GM18526 (cell line): ENCODE measurements at regions not wholly inside any gene's neighbourhood (a gene's known extent, or its start where the extent isn't known, plus 50 kb on each side); places are given as distances from the start of the nearest gene placed in this dataset.

Experiments
- POLR2A ChIP-seq: IDR thresholded peaks from 3 replicates; pipeline ENCODE4 v1.6.1; 2011; ENCODE audit not compliant: insufficient read length; ENCODE audit errors: extremely low read depth

GRCh38 chr6:156231026-156231765 lies 546.0 kb upstream of the ARID1B start:
- no peak for TF ChIP-seq POLR2A

- no peak for TF ChIP-seq POLR2A
These were observed 557.2 kb upstream of the ARID1B start for GRCh38 chr6:156219973-156220372.

DNA sequence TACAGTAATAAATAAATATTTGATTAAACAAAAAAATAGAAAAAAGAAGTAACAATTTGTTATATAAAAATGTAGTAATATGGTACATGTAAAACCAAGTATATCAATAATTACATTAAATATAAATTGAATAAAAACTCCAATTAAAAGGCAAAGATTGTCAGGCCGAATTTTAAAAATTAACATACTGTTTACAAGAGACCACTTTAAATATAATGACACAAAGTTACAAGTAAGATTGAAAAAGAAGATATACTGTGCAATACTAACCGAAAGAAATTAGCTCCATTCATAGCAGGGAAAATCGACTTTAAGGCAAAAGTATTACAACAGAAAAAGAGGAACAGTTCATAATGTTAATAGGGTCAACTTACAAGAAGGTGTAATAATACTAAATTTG lies 571.5 kb upstream of the ARID1B start:
- TF ChIP-seq POLR2A: no peak

- no peak for TF ChIP-seq POLR2A
These were observed 578.0 kb upstream of the ARID1B start for GRCh38 chr6:156199182-156199581.

DNA sequence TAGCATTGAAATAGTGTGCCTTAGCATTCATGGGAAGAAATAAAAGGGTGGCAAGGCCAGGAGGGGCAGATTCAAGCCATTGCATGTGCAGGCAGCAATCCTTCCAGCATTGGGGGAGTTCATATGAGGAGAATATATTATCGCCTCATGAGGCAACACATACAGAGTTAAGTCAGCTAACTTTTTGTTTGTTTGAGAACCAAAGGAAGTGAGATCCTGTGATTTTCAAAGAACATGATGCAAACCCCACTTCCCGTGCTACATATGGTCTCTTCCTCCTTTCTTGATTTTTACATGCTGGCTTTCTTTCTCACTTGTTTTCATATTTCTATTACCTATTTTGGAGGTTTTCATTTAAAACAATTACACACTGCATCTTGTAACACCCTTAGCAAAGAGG lies 579.7 kb upstream of the ARID1B start:
- no peak for TF ChIP-seq POLR2A

DNA sequence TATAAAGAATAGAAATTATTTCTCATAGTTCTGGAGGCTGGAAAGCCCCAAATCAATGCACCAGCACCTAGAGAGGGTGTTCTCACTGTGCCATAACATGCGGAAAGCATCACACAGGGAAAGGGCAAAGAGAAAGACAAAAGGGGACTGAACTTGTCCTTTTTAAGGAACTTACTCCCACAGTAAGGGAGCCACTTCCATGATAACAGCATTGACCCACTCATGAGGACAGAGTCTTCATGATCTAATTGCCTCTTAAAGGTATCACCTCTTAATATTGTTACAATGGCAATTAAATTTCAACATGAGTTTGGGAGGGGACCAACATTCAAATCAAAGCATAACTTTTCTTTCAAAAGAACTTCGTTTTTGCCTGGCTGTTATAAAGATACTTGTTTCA lies 582.2 kb upstream of the ARID1B start:
- TF ChIP-seq POLR2A: no peak

- TF ChIP-seq POLR2A: no peak
These were observed 583.8 kb upstream of the ARID1B start for GRCh38 chr6:156193381-156193780.

DNA sequence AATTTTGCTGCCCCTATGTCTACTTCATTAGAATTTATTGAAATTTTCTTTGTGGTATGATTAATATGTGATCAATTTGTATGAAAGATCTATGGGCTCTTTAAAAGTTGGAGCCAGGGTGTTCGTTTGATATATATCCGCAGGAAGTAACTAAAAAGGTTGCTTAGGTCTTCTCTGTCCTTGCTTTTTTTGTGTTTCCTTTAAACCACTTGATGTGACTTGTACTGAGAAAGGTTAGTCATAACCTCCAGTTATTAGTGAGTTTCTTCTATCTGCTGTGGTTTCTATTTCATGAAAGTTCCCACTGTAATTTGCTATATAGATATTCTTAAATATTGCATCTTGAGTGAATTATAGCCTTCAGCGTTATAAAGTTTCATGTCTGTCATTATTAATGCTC lies 585.3 kb upstream of the ARID1B start:
- no peak for TF ChIP-seq POLR2A

GRCh38 chr6:156190270-156190669 lies 586.9 kb upstream of the ARID1B start:
- TF ChIP-seq POLR2A: no peak

- TF ChIP-seq POLR2A: no peak
These were observed 587.5 kb upstream of the ARID1B start for GRCh38 chr6:156189714-156190113.

DNA sequence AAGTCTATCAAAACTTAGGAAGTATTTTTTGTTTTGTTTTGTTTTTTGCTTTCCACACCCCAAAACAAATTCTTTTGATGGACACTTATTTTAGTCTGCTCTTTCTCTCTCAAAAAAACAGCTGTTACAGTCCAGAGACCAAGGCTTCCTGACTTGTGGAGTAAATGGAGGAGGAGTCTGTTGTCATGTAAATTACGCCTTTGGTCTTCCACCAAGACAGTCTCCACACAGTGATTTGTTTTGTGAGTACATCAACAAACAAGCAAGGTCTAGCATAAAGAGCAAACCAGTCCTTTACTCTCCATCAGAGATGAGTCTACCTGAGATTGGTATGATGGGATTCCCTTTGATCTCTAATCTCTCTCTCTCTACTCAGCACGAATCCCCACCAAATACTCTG lies 588.0 kb upstream of the ARID1B start:
- no peak for TF ChIP-seq POLR2A

- TF ChIP-seq POLR2A: no peak
These were observed 592.1 kb upstream of the ARID1B start for GRCh38 chr6:156185113-156185512.

- TF ChIP-seq POLR2A: no peak
These were observed 593.5 kb upstream of the ARID1B start for GRCh38 chr6:156183678-156184077.

- no peak for TF ChIP-seq POLR2A
These were observed 594.8 kb upstream of the ARID1B start for GRCh38 chr6:156182356-156182755.

DNA sequence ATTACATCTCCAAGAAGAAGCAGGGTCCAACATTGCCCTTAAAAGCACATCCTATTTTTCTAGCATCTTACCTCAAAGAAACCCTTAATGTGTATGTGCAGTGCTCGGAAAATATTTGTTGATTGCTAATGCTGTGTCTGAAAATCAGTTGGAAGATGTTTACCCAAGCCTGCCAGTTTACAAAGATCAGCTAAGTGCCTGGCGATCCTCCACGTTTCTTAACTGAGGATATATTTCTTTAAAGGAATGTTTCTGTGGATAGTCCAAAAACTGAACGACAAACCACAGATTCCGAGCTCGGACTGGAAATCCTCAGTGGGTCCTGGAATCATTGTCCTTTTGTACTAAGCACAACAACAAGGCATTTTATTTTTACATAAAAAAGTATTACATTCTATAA lies 595.7 kb upstream of the ARID1B start:
- no peak for TF ChIP-seq POLR2A

GRCh38 chr6:156175971-156176421 lies 601.2 kb upstream of the ARID1B start:
- TF ChIP-seq POLR2A: no peak

- no peak for TF ChIP-seq POLR2A
These were observed 601.7 kb upstream of the ARID1B start for GRCh38 chr6:156175433-156175832.
